ENCODE measurements at regions not wholly inside any gene's neighbourhood (a gene's known extent, or its start where the extent isn't known, plus 50 kb on each side); places are given as distances from the start of the nearest gene placed in this dataset.

GRCh38 chr18:76571689-76572088, 76.6 kb upstream of the ZNF516 start:
- H3K9me3 ChIP-seq (ENCODE audit: low read length) = no peaks in the 10 kb centered on the region
- peaks cover 0 to 2% (median 0%) of the 10 kb centered on the region in 3 donors for H3K36me3 Mint-ChIP-seq
- CTCF ChIA-PET = no interaction called here
- H3K36me3 ChIP-seq (ENCODE audit: insufficient read depth, low read length) = no peaks in the 10 kb centered on the region
- no peak overlapping the region for H3K27ac Mint-ChIP-seq
- H3K4me3 Mint-ChIP-seq = no peak overlapping the region
- DNase-seq = no peak
- peaks cover 12 to 33% of the 10 kb centered on the region in 2 donors for H3K27me3 Mint-ChIP-seq
- no peak overlapping the region for H3K27ac ChIP-seq (ENCODE audit: low read depth, low read length)
- no peaks in the 10 kb centered on the region for H3K4me1 ChIP-seq (ENCODE audit: insufficient read depth, low read length)
- no peaks in the 10 kb centered on the region for H3K4me1 Mint-ChIP-seq
- POLR2A ChIA-PET = no interaction called here
- no peaks in the 10 kb centered on the region for H3K27me3 ChIP-seq (ENCODE audit: insufficient read depth, low read length, poor library complexity, severe bottlenecking)
- H3K9me3 Mint-ChIP-seq = no peaks in the 10 kb centered on the region
- no peak overlapping the region for H3K4me3 ChIP-seq (ENCODE audit: low read length)

DNA sequence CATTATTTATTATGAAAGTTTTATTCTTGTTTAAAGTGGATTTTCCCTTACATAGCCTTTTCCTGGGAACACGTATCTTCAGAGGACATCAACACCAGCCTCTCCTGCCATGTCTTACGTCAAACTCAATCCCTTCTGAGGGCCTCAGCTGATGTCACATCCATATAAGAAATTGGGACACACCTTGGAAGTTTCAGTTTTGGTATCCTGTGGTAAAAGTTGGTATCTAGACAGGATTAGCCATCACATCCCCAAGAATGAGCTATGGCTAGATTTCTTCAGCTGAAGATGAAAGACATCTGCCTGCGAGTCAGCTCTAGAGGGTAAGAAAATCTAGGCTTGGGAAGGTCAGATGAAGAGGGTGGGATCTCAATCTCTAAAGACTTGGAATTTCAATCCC, 75.8 kb upstream of the ZNF516 start:
- H3K4me3 Mint-ChIP-seq = no peak overlapping the region
- H3K36me3 ChIP-seq (ENCODE audit: insufficient read depth, low read length) = no peaks in the 10 kb centered on the region
- H3K9me3 ChIP-seq (ENCODE audit: low read length) = no peaks in the 10 kb centered on the region
- H3K4me1 Mint-ChIP-seq = no peaks in the 10 kb centered on the region
- ChIA-PET CTCF (no interaction called here), POLR2A (no interaction called here)
- peaks cover 16 to 32% of the 10 kb centered on the region in 2 donors for H3K27me3 Mint-ChIP-seq
- H3K4me3 ChIP-seq (ENCODE audit: low read length) = no peak overlapping the region
- H3K27me3 ChIP-seq (ENCODE audit: insufficient read depth, low read length, poor library complexity, severe bottlenecking) = no peaks in the 10 kb centered on the region
- no peak overlapping the region for H3K27ac Mint-ChIP-seq
- no peak for DNase-seq
- H3K36me3 Mint-ChIP-seq = peaks cover 0 to 2% (median 0%) of the 10 kb centered on the region in 3 donors
- no peaks in the 10 kb centered on the region for H3K9me3 Mint-ChIP-seq
- H3K4me1 ChIP-seq (ENCODE audit: insufficient read depth, low read length) = no peaks in the 10 kb centered on the region
- H3K27ac ChIP-seq (ENCODE audit: low read depth, low read length) = no peak overlapping the region

DNA sequence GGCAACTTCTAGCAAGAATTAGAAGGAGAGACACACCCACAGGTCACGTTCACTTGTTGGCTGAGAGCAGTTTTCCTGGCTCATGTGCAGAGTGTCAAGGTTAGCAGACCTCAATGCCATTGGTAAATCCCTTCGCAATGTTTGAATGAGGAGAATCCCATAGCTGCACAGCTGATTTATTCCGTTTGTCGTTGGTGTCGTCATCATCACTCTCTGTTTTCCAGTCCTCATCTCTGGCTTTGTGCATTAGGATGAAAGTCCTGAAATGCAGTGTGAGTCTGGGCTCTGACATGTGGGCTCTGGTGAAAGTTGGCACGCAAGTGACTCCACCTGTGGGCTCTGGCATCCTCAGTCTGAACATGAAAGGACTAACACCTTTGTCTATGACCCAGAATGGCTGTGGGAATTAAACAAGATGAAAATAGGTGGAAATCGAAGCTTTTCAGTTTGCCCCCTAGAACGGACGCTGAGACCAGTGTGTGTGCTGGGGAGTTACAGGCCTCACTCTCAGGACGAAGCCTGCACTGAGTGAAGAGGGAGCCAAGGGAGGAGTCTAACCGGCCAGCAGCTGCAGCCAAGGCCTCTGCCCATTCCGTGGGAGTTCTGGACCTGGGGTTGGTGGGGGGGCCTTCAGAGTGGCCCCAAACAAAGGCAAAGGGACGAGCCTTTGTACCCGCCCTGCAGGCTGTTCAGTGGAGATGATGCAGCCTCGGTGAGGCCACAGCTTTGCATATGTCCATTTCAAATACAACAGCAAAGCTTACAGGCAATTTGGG, 74.8 kb upstream of the ZNF516 start:
- H3K27me3 ChIP-seq (ENCODE audit: insufficient read depth, low read length, poor library complexity, severe bottlenecking) = no peaks in the 10 kb centered on the region
- Mint-ChIP-seq H3K36me3 (peaks cover 0 to 2% (median 0%) of the 10 kb centered on the region in 3 donors), H3K27me3 (peaks cover 15 to 36% of the 10 kb centered on the region in 2 donors), H3K27ac (no peak overlapping the region), H3K4me3 (no peak overlapping the region), H3K4me1 (peaks cover 0 to 4% (median 0%) of the 10 kb centered on the region in 3 donors), H3K9me3 (no peaks in the 10 kb centered on the region)
- no peaks in the 10 kb centered on the region for H3K36me3 ChIP-seq (ENCODE audit: insufficient read depth, low read length)
- ChIA-PET CTCF (no interaction called here), POLR2A (no interaction called here)
- DNase-seq = no peak
- H3K4me1 ChIP-seq (ENCODE audit: insufficient read depth, low read length) = no peaks in the 10 kb centered on the region
- H3K9me3 ChIP-seq (ENCODE audit: low read length) = no peaks in the 10 kb centered on the region
- H3K27ac ChIP-seq (ENCODE audit: low read depth, low read length) = no peak overlapping the region
- no peak overlapping the region for H3K4me3 ChIP-seq (ENCODE audit: low read length)

- Histone ChIP-seq H3K4me3 (ENCODE audit: low read length) (no peak overlapping the region), H3K4me1 (ENCODE audit: insufficient read depth, low read length) (no peaks in the 10 kb centered on the region), H3K27ac (ENCODE audit: low read depth, low read length) (no peak overlapping the region), H3K36me3 (ENCODE audit: insufficient read depth, low read length) (no peaks in the 10 kb centered on the region), H3K9me3 (ENCODE audit: low read length) (no peaks in the 10 kb centered on the region), H3K27me3 (ENCODE audit: insufficient read depth, low read length, poor library complexity, severe bottlenecking) (no peaks in the 10 kb centered on the region)
- CTCF ChIA-PET = no interaction called here
- no peak for DNase-seq
- Mint-ChIP-seq H3K9me3 (no peaks in the 10 kb centered on the region), H3K4me1 (peaks cover 0 to 4% (median 0%) of the 10 kb centered on the region in 3 donors), H3K4me3 (no peak overlapping the region), H3K27me3 (peaks cover 15 to 36% of the 10 kb centered on the region in 2 donors), H3K36me3 (peaks cover 0 to 2% (median 0%) of the 10 kb centered on the region in 3 donors), H3K27ac (no peak overlapping the region)
- POLR2A ChIA-PET = no interaction called here
Measured at GRCh38 chr18:76568731-76569130, 73.7 kb upstream of the ZNF516 start.

DNA sequence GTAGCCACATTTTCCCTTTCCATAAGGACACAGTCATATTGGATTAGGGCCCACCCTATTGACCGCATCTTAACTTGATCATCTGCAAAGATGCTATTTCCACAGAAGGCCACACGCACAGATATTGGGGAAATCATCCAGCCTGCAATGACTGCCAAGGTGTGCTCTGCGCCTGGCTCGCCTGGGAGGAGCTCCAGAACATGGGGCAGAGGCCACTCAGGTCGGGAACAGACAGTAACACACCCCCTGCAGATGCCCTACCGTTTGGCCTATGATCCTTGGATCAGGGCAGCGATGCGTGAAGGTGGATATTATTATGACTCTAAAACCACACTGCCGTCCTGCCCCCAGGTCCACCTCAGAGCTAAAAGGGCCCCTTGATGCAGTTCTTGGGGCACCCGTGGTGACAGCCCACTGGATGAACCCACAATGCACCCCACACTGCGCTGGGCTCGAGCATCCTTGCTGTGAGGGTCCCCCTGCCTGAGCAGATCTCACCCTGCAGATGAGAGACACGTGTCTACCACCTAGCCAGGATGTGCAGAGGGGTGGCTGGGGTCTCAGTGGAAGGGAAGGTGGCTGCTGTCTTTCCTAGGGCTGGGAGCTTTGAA, 72.9 kb upstream of the ZNF516 start:
- POLR2A ChIA-PET = no interaction called here
- H3K27me3 Mint-ChIP-seq = peaks cover 15 to 36% of the 10 kb centered on the region in 2 donors
- peaks cover 0 to 2% (median 0%) of the 10 kb centered on the region in 3 donors for H3K36me3 Mint-ChIP-seq
- H3K27ac Mint-ChIP-seq = no peak overlapping the region
- Histone ChIP-seq H3K36me3 (ENCODE audit: insufficient read depth, low read length) (no peaks in the 10 kb centered on the region), H3K9me3 (ENCODE audit: low read length) (no peaks in the 10 kb centered on the region), H3K4me3 (ENCODE audit: low read length) (no peak overlapping the region), H3K27ac (ENCODE audit: low read depth, low read length) (no peak overlapping the region), H3K4me1 (ENCODE audit: insufficient read depth, low read length) (no peaks in the 10 kb centered on the region), H3K27me3 (ENCODE audit: insufficient read depth, low read length, poor library complexity, severe bottlenecking) (no peaks in the 10 kb centered on the region)
- CTCF ChIA-PET = interaction anchor here (1.5 kb wide), 1 partner anchor 142 kb away, joined by 4 read pairs; no protein-coding TSS in a partner anchor
- H3K9me3 Mint-ChIP-seq = no peaks in the 10 kb centered on the region
- peaks cover 0 to 4% (median 0%) of the 10 kb centered on the region in 3 donors for H3K4me1 Mint-ChIP-seq
- no peak overlapping the region for H3K4me3 Mint-ChIP-seq
- DNase-seq = no peak

- ChIA-PET CTCF (interaction anchor here (1.5 kb wide), 1 partner anchor 143 kb away, joined by 4 read pairs; no protein-coding TSS in a partner anchor), POLR2A (no interaction called here)
- Mint-ChIP-seq H3K36me3 (peaks cover 0 to 2% (median 0%) of the 10 kb centered on the region in 3 donors), H3K9me3 (no peaks in the 10 kb centered on the region), H3K4me3 (no peak overlapping the region), H3K27me3 (peaks cover 15 to 34% of the 10 kb centered on the region in 2 donors), H3K27ac (no peak overlapping the region), H3K4me1 (peaks cover 0 to 4% (median 0%) of the 10 kb centered on the region in 3 donors)
- H3K9me3 ChIP-seq (ENCODE audit: low read length) = no peaks in the 10 kb centered on the region
- no peak overlapping the region for H3K4me3 ChIP-seq (ENCODE audit: low read length)
- DNase-seq = no peak
- H3K27me3 ChIP-seq (ENCODE audit: insufficient read depth, low read length, poor library complexity, severe bottlenecking) = no peaks in the 10 kb centered on the region
- no peaks in the 10 kb centered on the region for H3K36me3 ChIP-seq (ENCODE audit: insufficient read depth, low read length)
- no peak overlapping the region for H3K27ac ChIP-seq (ENCODE audit: low read depth, low read length)
- H3K4me1 ChIP-seq (ENCODE audit: insufficient read depth, low read length) = no peaks in the 10 kb centered on the region
Measured at GRCh38 chr18:76566987-76567386, 71.9 kb upstream of the ZNF516 start.

- H3K36me3 Mint-ChIP-seq = no peaks in the 10 kb centered on the region
- H3K4me3 ChIP-seq (ENCODE audit: low read length) = no peak overlapping the region
Measured at GRCh38 chr18:76565238-76566173, 70.5 kb upstream of the ZNF516 start.

More at GRCh38 chr18:76565238-76566173, 70.5 kb upstream of the ZNF516 start:
- no peaks in the 10 kb centered on the region for H3K4me1 ChIP-seq (ENCODE audit: insufficient read depth, low read length)
- CTCF ChIA-PET = no interaction called here
- H3K27ac Mint-ChIP-seq = no peak overlapping the region
- POLR2A ChIA-PET = no interaction called here
- no peak overlapping the region for H3K27ac ChIP-seq (ENCODE audit: low read depth, low read length)
- DNase-seq = no peak
- H3K27me3 ChIP-seq (ENCODE audit: insufficient read depth, low read length, poor library complexity, severe bottlenecking) = no peaks in the 10 kb centered on the region
- no peaks in the 10 kb centered on the region for H3K9me3 ChIP-seq (ENCODE audit: low read length)
- H3K4me3 Mint-ChIP-seq = no peak overlapping the region
- H3K36me3 ChIP-seq (ENCODE audit: insufficient read depth, low read length) = no peaks in the 10 kb centered on the region
- peaks cover 0 to 4% (median 0%) of the 10 kb centered on the region in 3 donors for H3K4me1 Mint-ChIP-seq
- H3K9me3 Mint-ChIP-seq = no peaks in the 10 kb centered on the region
- H3K27me3 Mint-ChIP-seq = peaks cover 20 to 29% of the 10 kb centered on the region in 2 donors
